ENCODE measurements at regions not wholly inside any gene's neighbourhood (a gene's known extent, or its start where the extent isn't known, plus 50 kb on each side); places are given as distances from the start of the nearest gene placed in this dataset.

DNA sequence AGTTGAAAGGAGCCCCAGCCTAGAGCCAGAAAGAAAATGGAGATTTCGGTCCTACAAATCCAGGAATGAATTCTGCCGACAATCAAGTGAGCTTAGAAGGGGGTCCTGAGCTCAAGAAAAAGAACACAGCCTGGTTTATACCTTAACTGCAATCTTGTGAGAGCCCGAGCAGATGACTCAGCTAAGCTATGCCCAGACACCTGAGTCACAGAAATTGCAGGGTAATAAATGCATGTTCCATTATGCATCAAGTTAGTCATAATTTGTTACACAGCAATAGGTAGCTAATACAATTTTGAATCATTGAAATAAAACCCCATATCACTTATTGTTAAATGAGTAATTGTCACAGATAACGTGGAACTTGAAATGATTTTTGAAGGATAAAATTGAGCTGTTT, 111.8 kb upstream of the FOXP2 start:
- H3K27me3 ChIP-seq (ENCODE audit: low read length), result no peaks in the 10 kb centered on the region
- no peak overlapping the region for H3K4me3 ChIP-seq (ENCODE audit: low read length)
- H3K4me2 ChIP-seq (ENCODE audit: low read depth, low read length, poor library complexity, severe bottlenecking), result no peak overlapping the region
- peaks cover 9% of the 10 kb centered on the region for H3K9me3 ChIP-seq (ENCODE audit: low read length)
- H3K79me2 ChIP-seq (ENCODE audit: low read length), result no peaks in the 10 kb centered on the region
- no peaks in the 10 kb centered on the region for H4K20me1 ChIP-seq (ENCODE audit: insufficient read depth, low read depth, low read length)
- no peak for DNase-seq
- no peak overlapping the region for H3K27ac ChIP-seq (ENCODE audit: low read length)
- no peaks in the 10 kb centered on the region for H3K4me1 ChIP-seq (ENCODE audit: low read length)
- H3K9me2 ChIP-seq (replicated peaks; ENCODE audit: insufficient read depth, low read length), result no peaks in the 10 kb centered on the region
- H3K36me3 ChIP-seq (ENCODE audit: insufficient read depth, low read length), result no peaks in the 10 kb centered on the region
- no peak overlapping the region for H2AFZ ChIP-seq (ENCODE audit: low read length)
- H3K9ac ChIP-seq (ENCODE audit: low read length), result no peak overlapping the region

GRCh38 chr7:114298011-114298410, 116.6 kb upstream of the FOXP2 start:
- peaks cover 5% of the 10 kb centered on the region for H3K9me3 ChIP-seq (ENCODE audit: low read length)
- H2AFZ ChIP-seq (ENCODE audit: low read length), result 0 out of 2 replicates have a peak overlapping the region, but pooled peaks have one; percentile 21
- no peak overlapping the region for H3K9ac ChIP-seq (ENCODE audit: low read length)
- H3K4me1 ChIP-seq (ENCODE audit: low read length), result no peaks in the 10 kb centered on the region
- H3K27ac ChIP-seq (ENCODE audit: low read length), result no peak overlapping the region
- H3K9me2 ChIP-seq (replicated peaks; ENCODE audit: insufficient read depth, low read length), result no peaks in the 10 kb centered on the region
- no peaks in the 10 kb centered on the region for H3K36me3 ChIP-seq (ENCODE audit: insufficient read depth, low read length)
- DNase-seq, result no peak
- H3K4me2 ChIP-seq (ENCODE audit: low read depth, low read length, poor library complexity, severe bottlenecking), result no peak overlapping the region
- no peaks in the 10 kb centered on the region for H4K20me1 ChIP-seq (ENCODE audit: insufficient read depth, low read depth, low read length)
- no peak overlapping the region for H3K4me3 ChIP-seq (ENCODE audit: low read length)
- H3K27me3 ChIP-seq (ENCODE audit: low read length), result no peaks in the 10 kb centered on the region
- H3K79me2 ChIP-seq (ENCODE audit: low read length), result no peaks in the 10 kb centered on the region

GRCh38 chr7:114297121-114297520, 117.5 kb upstream of the FOXP2 start:
- Histone ChIP-seq H3K79me2 (ENCODE audit: low read length) (no peaks in the 10 kb centered on the region), H3K4me2 (ENCODE audit: low read depth, low read length, poor library complexity, severe bottlenecking) (no peak overlapping the region), H4K20me1 (ENCODE audit: insufficient read depth, low read depth, low read length) (no peaks in the 10 kb centered on the region), H3K27ac (ENCODE audit: low read length) (no peak overlapping the region), H3K27me3 (ENCODE audit: low read length) (no peaks in the 10 kb centered on the region), H3K9me2 (replicated peaks; ENCODE audit: insufficient read depth, low read length) (no peaks in the 10 kb centered on the region), H3K36me3 (ENCODE audit: insufficient read depth, low read length) (no peaks in the 10 kb centered on the region), H3K9ac (ENCODE audit: low read length) (no peak overlapping the region), H2AFZ (ENCODE audit: low read length) (no peak overlapping the region), H3K4me3 (ENCODE audit: low read length) (no peak overlapping the region), H3K4me1 (ENCODE audit: low read length) (no peaks in the 10 kb centered on the region), H3K9me3 (ENCODE audit: low read length) (0 out of 2 replicates have a peak, but pooled peaks cover 4% of the 10 kb centered on the region)
- no peak for DNase-seq

DNA sequence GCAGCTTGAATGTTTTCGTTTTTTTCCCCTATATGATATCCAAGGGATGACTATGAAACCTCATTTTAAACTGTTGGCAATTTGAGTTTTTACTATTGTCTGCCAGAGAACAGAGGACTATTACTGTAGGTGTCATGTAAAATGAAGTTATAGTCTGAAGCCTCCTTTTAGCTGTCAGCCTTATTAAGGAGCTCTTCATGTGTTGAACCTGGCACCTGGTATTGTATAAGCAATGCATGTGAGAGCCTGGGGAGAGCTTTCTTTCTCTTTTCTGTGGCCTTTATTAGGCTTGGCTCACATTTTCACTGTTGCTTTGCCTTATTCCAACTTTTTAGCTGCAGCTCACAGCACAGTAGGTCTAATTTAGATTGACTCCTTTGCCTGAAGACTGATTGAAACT, 119.1 kb upstream of the FOXP2 start:
- Histone ChIP-seq H3K36me3 (ENCODE audit: insufficient read depth, low read length) (no peaks in the 10 kb centered on the region), H3K79me2 (ENCODE audit: low read length) (no peaks in the 10 kb centered on the region), H3K4me1 (ENCODE audit: low read length) (no peaks in the 10 kb centered on the region), H3K27me3 (ENCODE audit: low read length) (no peaks in the 10 kb centered on the region), H3K9me3 (ENCODE audit: low read length) (peaks cover 9% of the 10 kb centered on the region), H4K20me1 (ENCODE audit: insufficient read depth, low read depth, low read length) (no peaks in the 10 kb centered on the region), H3K4me2 (ENCODE audit: low read depth, low read length, poor library complexity, severe bottlenecking) (no peak overlapping the region), H3K9me2 (replicated peaks; ENCODE audit: insufficient read depth, low read length) (no peaks in the 10 kb centered on the region), H3K27ac (ENCODE audit: low read length) (no peak overlapping the region), H2AFZ (ENCODE audit: low read length) (no peak overlapping the region), H3K9ac (ENCODE audit: low read length) (no peak overlapping the region), H3K4me3 (ENCODE audit: low read length) (no peak overlapping the region)
- DNase-seq, result no peak

DNA sequence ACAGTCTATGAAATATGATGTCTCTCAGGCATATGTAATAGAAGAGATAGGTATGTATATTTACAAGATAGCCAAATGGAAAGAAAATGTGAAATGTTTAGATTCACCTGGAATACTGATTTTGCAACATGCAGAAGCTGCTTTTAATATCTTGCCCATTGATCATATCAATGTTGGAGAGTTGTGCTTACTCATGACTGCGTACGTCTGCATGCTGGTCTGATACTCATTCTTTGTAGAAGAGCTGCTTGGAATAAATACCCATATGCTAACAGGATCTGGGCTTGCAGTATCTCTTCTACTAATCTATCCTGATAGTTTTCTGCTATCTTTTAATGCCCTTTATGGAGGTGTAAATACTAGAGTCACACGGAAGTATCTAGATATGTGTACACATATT, 120.6 kb upstream of the FOXP2 start:
- Histone ChIP-seq H4K20me1 (ENCODE audit: insufficient read depth, low read depth, low read length) (no peaks in the 10 kb centered on the region), H3K4me2 (ENCODE audit: low read depth, low read length, poor library complexity, severe bottlenecking) (no peak overlapping the region), H3K4me3 (ENCODE audit: low read length) (no peak overlapping the region), H3K36me3 (ENCODE audit: insufficient read depth, low read length) (no peaks in the 10 kb centered on the region), H2AFZ (ENCODE audit: low read length) (no peak overlapping the region), H3K4me1 (ENCODE audit: low read length) (no peaks in the 10 kb centered on the region), H3K9me3 (ENCODE audit: low read length) (peaks cover 12% of the 10 kb centered on the region), H3K79me2 (ENCODE audit: low read length) (no peaks in the 10 kb centered on the region), H3K9ac (ENCODE audit: low read length) (no peak overlapping the region), H3K9me2 (replicated peaks; ENCODE audit: insufficient read depth, low read length) (no peaks in the 10 kb centered on the region), H3K27me3 (ENCODE audit: low read length) (no peaks in the 10 kb centered on the region), H3K27ac (ENCODE audit: low read length) (no peak overlapping the region)
- no peak for DNase-seq

- no peak for DNase-seq
- Histone ChIP-seq H3K27me3 (ENCODE audit: low read length) (no peaks in the 10 kb centered on the region), H3K36me3 (ENCODE audit: insufficient read depth, low read length) (no peaks in the 10 kb centered on the region), H3K9ac (ENCODE audit: low read length) (no peak overlapping the region), H3K4me3 (ENCODE audit: low read length) (no peak overlapping the region), H3K4me1 (ENCODE audit: low read length) (no peaks in the 10 kb centered on the region), H4K20me1 (ENCODE audit: insufficient read depth, low read depth, low read length) (no peaks in the 10 kb centered on the region), H3K27ac (ENCODE audit: low read length) (no peak overlapping the region), H3K9me3 (ENCODE audit: low read length) (peaks cover 14% of the 10 kb centered on the region), H3K79me2 (ENCODE audit: low read length) (no peaks in the 10 kb centered on the region), H2AFZ (ENCODE audit: low read length) (no peak overlapping the region), H3K9me2 (replicated peaks; ENCODE audit: insufficient read depth, low read length) (no peaks in the 10 kb centered on the region), H3K4me2 (ENCODE audit: low read depth, low read length, poor library complexity, severe bottlenecking) (no peak overlapping the region)
Measured at GRCh38 chr7:114293289-114294012, 121.2 kb upstream of the FOXP2 start.

DNA sequence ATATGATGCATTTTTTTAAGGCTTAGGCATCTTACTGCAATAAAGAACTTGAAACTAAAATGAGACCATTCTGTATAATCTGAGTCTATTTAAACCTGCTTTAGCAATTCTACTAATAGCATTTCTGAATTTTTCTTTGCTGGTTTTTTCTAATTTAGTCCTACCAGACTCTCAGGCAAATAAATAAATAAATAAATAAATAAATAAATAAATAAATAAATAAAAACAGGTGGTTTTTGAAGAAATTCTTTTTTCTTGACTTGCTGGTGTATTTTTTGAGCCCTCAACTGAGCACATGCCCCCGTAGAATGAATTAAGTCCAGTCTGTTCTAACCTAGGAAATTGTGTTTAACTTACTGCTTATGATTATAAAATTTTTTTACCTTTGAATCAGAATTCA, 134.7 kb upstream of the FOXP2 start:
- H3K36me3 ChIP-seq (ENCODE audit: insufficient read depth, low read length), result no peaks in the 10 kb centered on the region
- H3K9me2 ChIP-seq (replicated peaks; ENCODE audit: insufficient read depth, low read length), result no peaks in the 10 kb centered on the region
- H3K9me3 ChIP-seq (ENCODE audit: low read length), result peaks cover 29% of the 10 kb centered on the region
- no peaks in the 10 kb centered on the region for H3K27me3 ChIP-seq (ENCODE audit: low read length)
- H3K4me2 ChIP-seq (ENCODE audit: low read depth, low read length, poor library complexity, severe bottlenecking), result no peak overlapping the region
- H3K79me2 ChIP-seq (ENCODE audit: low read length), result no peaks in the 10 kb centered on the region
- no peaks in the 10 kb centered on the region for H4K20me1 ChIP-seq (ENCODE audit: insufficient read depth, low read depth, low read length)
- no peak overlapping the region for H3K9ac ChIP-seq (ENCODE audit: low read length)
- no peaks in the 10 kb centered on the region for H3K4me1 ChIP-seq (ENCODE audit: low read length)
- no peak overlapping the region for H3K4me3 ChIP-seq (ENCODE audit: low read length)
- H2AFZ ChIP-seq (ENCODE audit: low read length), result no peak overlapping the region
- DNase-seq, result no peak
- no peak overlapping the region for H3K27ac ChIP-seq (ENCODE audit: low read length)

DNA sequence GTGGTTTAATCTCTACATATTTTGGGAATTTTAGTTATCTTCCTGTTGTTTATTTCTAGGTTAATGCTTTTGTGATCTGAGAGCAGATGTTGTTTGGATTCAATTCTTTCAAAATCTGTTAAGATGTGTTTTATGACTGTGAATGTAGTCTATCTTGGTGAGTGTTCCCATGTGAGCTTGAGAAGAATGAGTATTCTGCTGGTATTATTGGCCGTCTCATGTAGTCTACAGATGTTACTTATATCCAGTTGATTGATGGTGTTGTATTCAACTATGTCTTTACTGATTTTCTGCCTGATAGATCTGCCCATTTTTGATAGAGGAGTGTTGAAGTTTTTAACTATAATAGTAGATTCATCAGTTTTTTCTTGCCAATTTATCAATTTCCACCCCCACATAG, 141.4 kb upstream of the FOXP2 start:
- DNase-seq, result no peak
- H3K9me2 ChIP-seq (replicated peaks; ENCODE audit: insufficient read depth, low read length), result no peaks in the 10 kb centered on the region
- no peak overlapping the region for H3K9ac ChIP-seq (ENCODE audit: low read length)
- no peak overlapping the region for H3K4me3 ChIP-seq (ENCODE audit: low read length)
- no peak overlapping the region for H2AFZ ChIP-seq (ENCODE audit: low read length)
- H4K20me1 ChIP-seq (ENCODE audit: insufficient read depth, low read depth, low read length), result no peaks in the 10 kb centered on the region
- no peaks in the 10 kb centered on the region for H3K79me2 ChIP-seq (ENCODE audit: low read length)
- H3K36me3 ChIP-seq (ENCODE audit: insufficient read depth, low read length), result no peaks in the 10 kb centered on the region
- H3K27ac ChIP-seq (ENCODE audit: low read length), result no peak overlapping the region
- no peaks in the 10 kb centered on the region for H3K27me3 ChIP-seq (ENCODE audit: low read length)
- H3K4me1 ChIP-seq (ENCODE audit: low read length), result no peaks in the 10 kb centered on the region
- H3K4me2 ChIP-seq (ENCODE audit: low read depth, low read length, poor library complexity, severe bottlenecking), result no peak overlapping the region
- peaks cover 20% of the 10 kb centered on the region for H3K9me3 ChIP-seq (ENCODE audit: low read length)
